WTC11 (cell line): ENCODE measurements at regions not wholly inside any gene's neighbourhood (a gene's known extent, or its start where the extent isn't known, plus 50 kb on each side); places are given as distances from the start of the nearest gene placed in this dataset.

Experiments used
- ATAC-seq: fragments of 200-7000 bp; cut with Tn5 transposase; 2 replicates; pipeline ENCODE4 v1.10.0; 2021; ENCODE audit warnings: mild to moderate bottlenecking, moderate library complexity
- CTCF ChIA-PET: fragments of 300-600 bp; sonication (Branson Sonifier 250); formaldehyde crosslinking; loops from one replicate; lab custom pipeline; 2021; ENCODE audit warnings: antibody characterized with exemption; lab: Charles Lee
- POLR2A ChIA-PET: fragments of 350-600 bp; sonication (Branson Sonifier 250); formaldehyde crosslinking; loops from one replicate; lab custom pipeline; 2021; ENCODE audit warnings: antibody characterized with exemption; lab: Charles Lee
- DNase-seq: peaks from one replicate; pipeline ENCODE4 v3.0.0; 2021; ENCODE audit warnings: low spot score
- H3K27ac Mint-ChIP-seq: 2 replicates; pipeline ENCODE4 v1.8.0; 2021; ENCODE audit warnings: mixed read lengths
- H3K27me3 Mint-ChIP-seq: 2 replicates; pipeline ENCODE4 v1.8.0; 2021; ENCODE audit warnings: low read depth, mild to moderate bottlenecking, moderate library complexity, mixed read lengths
- H3K36me3 Mint-ChIP-seq: 2 replicates; pipeline ENCODE4 v1.8.0; 2021; ENCODE audit warnings: mixed read lengths
- H3K4me1 Mint-ChIP-seq: 2 replicates; pipeline ENCODE4 v1.8.0; 2022; ENCODE audit warnings: mixed read lengths
- H3K4me3 Mint-ChIP-seq: 2 replicates; pipeline ENCODE4 v1.8.0; 2021; ENCODE audit warnings: mild to moderate bottlenecking, moderate library complexity, mixed read lengths
- H3K9me3 Mint-ChIP-seq: 2 replicates; pipeline ENCODE4 v1.8.0; 2021; ENCODE audit warnings: mixed read lengths
- ATF3 ChIP-seq: sonication (generic); formaldehyde crosslinking; conservative IDR thresholded peaks from 2 replicates; pipeline ENCODE4 v1.8.1; 2022; ENCODE audit warnings: mild to moderate bottlenecking, missing genetic modification reagents
- ATF6 ChIP-seq: sonication (generic); formaldehyde crosslinking; IDR thresholded peaks from 2 replicates; pipeline ENCODE4 v1.8.1; 2023; ENCODE audit warnings: mild to moderate bottlenecking, missing genetic modification reagents
- CDX4 ChIP-seq: fragments of 250-450 bp; sonication (Bioruptor Pico); IDR thresholded peaks from 2 replicates; pipeline ENCODE4 v1.9.0; 2021; ENCODE audit warnings: moderate library complexity, mild to moderate bottlenecking, inconsistent platforms, borderline replicate concordance
- E2F5 ChIP-seq: sonication (generic); formaldehyde crosslinking; IDR thresholded peaks from 2 replicates; pipeline ENCODE4 v1.8.1; 2022; ENCODE audit warnings: mild to moderate bottlenecking, moderate library complexity, missing genetic modification reagents
- ELF4 ChIP-seq: sonication (generic); formaldehyde crosslinking; IDR thresholded peaks from 2 replicates; pipeline ENCODE4 v1.8.1; 2022; ENCODE audit warnings: low read depth, mild to moderate bottlenecking, moderate library complexity, missing genetic modification reagents
- EMX1 ChIP-seq: fragments of 250-450 bp; sonication (Bioruptor Pico); IDR thresholded peaks from 2 replicates; pipeline ENCODE4 v1.8.0; 2021; ENCODE audit warnings: mild to moderate bottlenecking
- ESRRA ChIP-seq: sonication (generic); formaldehyde crosslinking; IDR thresholded peaks from 2 replicates; pipeline ENCODE4 v1.8.1; 2022; ENCODE audit warnings: mild to moderate bottlenecking, missing genetic modification reagents, borderline replicate concordance
- ETV6 ChIP-seq: sonication (generic); formaldehyde crosslinking; IDR thresholded peaks from 2 replicates; pipeline ENCODE4 v1.8.1; 2022; ENCODE audit warnings: mild to moderate bottlenecking, missing genetic modification reagents
- GRHL2 ChIP-seq: fragments of 250-450 bp; sonication (Bioruptor Pico); IDR thresholded peaks from 2 replicates; pipeline ENCODE4 v1.8.0; 2022; ENCODE audit warnings: mild to moderate bottlenecking, moderate library complexity; ENCODE audit not compliant: insufficient replicate concordance, severe bottlenecking
- HMGA2 ChIP-seq: fragments of 250-450 bp; sonication (Bioruptor Pico); IDR thresholded peaks from 2 replicates; pipeline ENCODE4 v1.4.0; 2021; ENCODE audit warnings: mild to moderate bottlenecking, moderate library complexity
- JUN ChIP-seq: sonication (generic); formaldehyde crosslinking; IDR thresholded peaks from 2 replicates; pipeline ENCODE4 v1.8.0; 2023; ENCODE audit warnings: mild to moderate bottlenecking, missing genetic modification reagents
- NFATC4 ChIP-seq: fragments of 250-450 bp; sonication (Bioruptor Pico); IDR thresholded peaks from 2 replicates; pipeline ENCODE4 v1.9.0; 2021; ENCODE audit warnings: mild to moderate bottlenecking
- NR3C1 ChIP-seq: sonication (generic); formaldehyde crosslinking; conservative IDR thresholded peaks from 2 replicates; pipeline ENCODE4 v1.8.1; 2023; ENCODE audit warnings: low read depth, mild to moderate bottlenecking, missing genetic modification reagents
- PRRX2 ChIP-seq: fragments of 250-450 bp; sonication (Bioruptor Pico); IDR thresholded peaks from 2 replicates; pipeline ENCODE4 v1.8.0; 2021; ENCODE audit warnings: mild to moderate bottlenecking
- SMAD4 ChIP-seq: sonication (generic); formaldehyde crosslinking; IDR thresholded peaks from 2 replicates; pipeline ENCODE4 v1.8.0; 2022; ENCODE audit warnings: mild to moderate bottlenecking, missing genetic modification reagents
- TEAD1 ChIP-seq: sonication (generic); formaldehyde crosslinking; IDR thresholded peaks from 2 replicates; pipeline ENCODE4 v1.8.0; 2022; ENCODE audit warnings: mild to moderate bottlenecking, missing genetic modification reagents
- ZBTB21 ChIP-seq: sonication (generic); formaldehyde crosslinking; IDR thresholded peaks from 2 replicates; pipeline ENCODE4 v1.8.1; 2023; ENCODE audit warnings: mild to moderate bottlenecking, missing genetic modification reagents, borderline replicate concordance
- ZMAT4 ChIP-seq: fragments of 250-450 bp; sonication (Bioruptor Pico); IDR thresholded peaks from 2 replicates; pipeline ENCODE4 v1.9.0; 2021; ENCODE audit warnings: mild to moderate bottlenecking
- ZNF219 ChIP-seq: sonication (generic); formaldehyde crosslinking; IDR thresholded peaks from 2 replicates; pipeline ENCODE4 v1.8.0; 2023; ENCODE audit warnings: missing genetic modification reagents, mild to moderate bottlenecking, borderline replicate concordance
- TF ChIP-seq, protein P1 (sequence below): fragments of 250-450 bp; sonication (Bioruptor Pico); conservative IDR thresholded peaks from 2 replicates; pipeline ENCODE4 v1.9.0; 2021; ENCODE audit warnings: mild to moderate bottlenecking
- TF ChIP-seq, protein P2 (sequence below): sonication (generic); formaldehyde crosslinking; IDR thresholded peaks from 2 replicates; pipeline ENCODE4 v1.8.1; 2022; ENCODE audit warnings: missing genetic modification reagents, borderline replicate concordance
- TF ChIP-seq, protein P3 (sequence below): fragments of 250-450 bp; sonication (Bioruptor Pico); IDR thresholded peaks from 2 replicates; pipeline ENCODE4 v2.1.2; 2022; ENCODE audit warnings: mild to moderate bottlenecking, moderate library complexity

GRCh38 chr1:94686882-94687281 is 133.3 kb upstream of the SLC44A3 start:
- H3K27ac Mint-ChIP-seq = no peak overlapping the region
- H3K27me3 Mint-ChIP-seq = peaks cover 5% of the 10 kb centered on the region
- POLR2A ChIA-PET = no interaction called here
- peaks cover 20% of the 10 kb centered on the region for H3K9me3 Mint-ChIP-seq
- peaks cover 39% of the 10 kb centered on the region for H3K4me1 Mint-ChIP-seq
- DNase-seq = no peak
- no peak for TF ChIP-seq ZBTB21 (CRISPR knock-in tag)
- TF ChIP-seq PRRX2 (CRISPR knock-in tag) = no peak
- no peak for TF ChIP-seq ELF4 (CRISPR knock-in tag)
- no peak for TF ChIP-seq GRHL2
- CTCF ChIA-PET = interaction anchor here (1.0 kb wide), 1 partner anchor 63 kb away, joined by 4 read pairs; no protein-coding TSS in a partner anchor
- no peak overlapping the region for H3K4me3 Mint-ChIP-seq
- no peak for ATAC-seq
- peaks cover 18% of the 10 kb centered on the region for H3K36me3 Mint-ChIP-seq

DNA sequence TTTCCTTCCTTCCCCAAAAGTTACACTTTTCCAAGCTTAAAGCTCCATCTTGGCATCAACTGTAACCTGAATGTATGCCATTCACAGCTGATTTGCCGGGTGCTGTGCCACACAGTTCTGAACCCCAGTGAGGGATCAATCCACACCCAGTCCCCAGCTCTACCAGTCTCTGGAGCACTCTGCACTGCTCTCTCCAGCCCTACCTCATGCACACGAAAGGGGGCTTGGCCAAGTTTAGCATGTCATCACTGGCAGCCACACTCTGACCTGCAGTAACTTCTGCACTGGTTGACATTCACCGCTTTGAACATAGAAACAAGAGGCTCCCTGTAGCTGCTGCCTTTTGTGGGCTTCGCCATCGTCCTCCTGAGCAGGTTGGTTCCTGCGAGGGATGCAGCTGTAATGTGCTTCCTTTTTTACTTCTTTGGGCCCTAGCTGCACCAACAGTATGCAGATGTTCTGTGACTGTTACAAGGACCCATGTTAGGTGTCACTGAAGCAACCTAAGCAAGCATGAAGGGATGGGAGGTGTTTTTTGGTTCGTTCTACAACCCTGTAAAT is 135.4 kb upstream of the SLC44A3 start:
- POLR2A ChIA-PET = no interaction called here
- H3K36me3 Mint-ChIP-seq = peaks cover 9% of the 10 kb centered on the region
- H3K4me3 Mint-ChIP-seq = no peak overlapping the region
- CTCF ChIA-PET = no interaction called here
- H3K27ac Mint-ChIP-seq = no peak overlapping the region
- ATAC-seq (no peak), DNase-seq (no peak)
- peaks cover 5% of the 10 kb centered on the region; the same call in 1 of the 2 replicates for H3K27me3 Mint-ChIP-seq
- H3K9me3 Mint-ChIP-seq = peaks cover 11% of the 10 kb centered on the region
- H3K4me1 Mint-ChIP-seq = peaks cover 30% of the 10 kb centered on the region
- TF ChIP-seq E2F5 (no peak), ATF3 (CRISPR knock-in tag) (no peak), ZNF219 (CRISPR knock-in tag) (no peak), ETV6 (CRISPR knock-in tag) (no peak), HMGA2 (CRISPR knock-in tag) (no peak), JUN (CRISPR knock-in tag) (no peak), NFATC4 (CRISPR knock-in tag) (no peak), CDX4 (CRISPR knock-in tag) (no peak), ESRRA (CRISPR knock-in tag) (no peak), GRHL2 (no peak), SMAD4 (no peak), TEAD1 (CRISPR knock-in tag) (no peak), EMX1 (CRISPR knock-in tag) (no peak), NR3C1 (CRISPR knock-in tag) (no peak), ZMAT4 (CRISPR knock-in tag) (no peak), ATF6 (CRISPR knock-in tag) (no peak)
- TF ChIP-seq, protein P1, sequence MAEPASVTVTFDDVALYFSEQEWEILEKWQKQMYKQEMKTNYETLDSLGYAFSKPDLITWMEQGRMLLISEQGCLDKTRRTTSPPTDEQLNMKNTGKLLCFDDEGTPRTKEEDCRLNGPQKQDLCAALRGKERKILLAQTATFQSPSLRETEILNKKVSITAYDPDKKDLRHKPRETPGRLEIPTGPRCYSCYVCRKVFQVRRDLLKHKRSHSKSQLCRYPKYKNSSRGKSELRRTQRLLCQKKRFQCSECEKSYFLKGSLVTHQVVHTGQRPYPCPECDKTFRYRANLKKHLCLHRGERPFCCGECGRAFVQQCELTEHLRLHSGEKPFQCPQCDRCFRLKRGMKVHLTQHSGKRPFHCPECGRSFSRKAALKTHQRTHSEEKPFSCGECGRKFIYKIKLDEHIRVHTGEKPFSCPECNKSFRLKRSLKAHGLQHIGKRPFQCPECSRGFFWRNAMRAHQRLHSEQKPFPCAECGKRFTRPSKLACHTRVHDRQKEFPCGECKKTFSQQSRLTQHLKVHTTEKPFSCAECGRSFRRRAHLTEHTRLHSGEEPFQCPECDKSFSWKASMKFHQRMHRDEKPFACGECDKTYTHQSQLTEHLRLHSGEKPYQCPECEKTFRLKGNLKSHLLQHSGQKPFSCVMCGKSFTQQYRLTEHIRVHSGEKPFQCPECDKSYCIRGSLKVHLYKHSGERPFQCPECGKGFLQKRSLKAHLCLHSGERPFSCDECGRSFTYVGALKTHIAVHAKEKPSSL (CRISPR knock-in tag) = no peak
- TF ChIP-seq, protein P2, sequence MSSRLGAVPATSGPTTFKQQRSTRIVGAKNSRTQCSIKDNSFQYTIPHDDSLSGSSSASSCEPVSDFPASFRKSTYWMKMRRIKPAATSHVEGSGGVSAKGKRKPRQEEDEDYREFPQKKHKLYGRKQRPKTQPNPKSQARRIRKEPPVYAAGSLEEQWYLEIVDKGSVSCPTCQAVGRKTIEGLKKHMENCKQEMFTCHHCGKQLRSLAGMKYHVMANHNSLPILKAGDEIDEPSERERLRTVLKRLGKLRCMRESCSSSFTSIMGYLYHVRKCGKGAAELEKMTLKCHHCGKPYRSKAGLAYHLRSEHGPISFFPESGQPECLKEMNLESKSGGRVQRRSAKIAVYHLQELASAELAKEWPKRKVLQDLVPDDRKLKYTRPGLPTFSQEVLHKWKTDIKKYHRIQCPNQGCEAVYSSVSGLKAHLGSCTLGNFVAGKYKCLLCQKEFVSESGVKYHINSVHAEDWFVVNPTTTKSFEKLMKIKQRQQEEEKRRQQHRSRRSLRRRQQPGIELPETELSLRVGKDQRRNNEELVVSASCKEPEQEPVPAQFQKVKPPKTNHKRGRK (CRISPR knock-in tag) = no peak
- TF ChIP-seq, protein P3, sequence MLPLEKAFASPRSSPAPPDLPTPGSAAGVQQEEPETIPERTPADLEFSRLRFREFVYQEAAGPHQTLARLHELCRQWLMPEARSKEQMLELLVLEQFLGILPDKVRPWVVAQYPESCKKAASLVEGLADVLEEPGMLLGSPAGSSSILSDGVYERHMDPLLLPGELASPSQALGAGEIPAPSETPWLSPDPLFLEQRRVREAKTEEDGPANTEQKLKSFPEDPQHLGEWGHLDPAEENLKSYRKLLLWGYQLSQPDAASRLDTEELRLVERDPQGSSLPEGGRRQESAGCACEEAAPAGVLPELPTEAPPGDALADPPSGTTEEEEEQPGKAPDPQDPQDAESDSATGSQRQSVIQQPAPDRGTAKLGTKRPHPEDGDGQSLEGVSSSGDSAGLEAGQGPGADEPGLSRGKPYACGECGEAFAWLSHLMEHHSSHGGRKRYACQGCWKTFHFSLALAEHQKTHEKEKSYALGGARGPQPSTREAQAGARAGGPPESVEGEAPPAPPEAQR (CRISPR knock-in tag) = no peak
